ENCODE measurements at regions not wholly inside any gene's neighbourhood (a gene's known extent, or its start where the extent isn't known, plus 50 kb on each side); places are given as distances from the start of the nearest gene placed in this dataset.
A peak's percentile ranks its signal among the peaks of the same experiment; 100 is the strongest.

- TF ChIP-seq, protein P1, sequence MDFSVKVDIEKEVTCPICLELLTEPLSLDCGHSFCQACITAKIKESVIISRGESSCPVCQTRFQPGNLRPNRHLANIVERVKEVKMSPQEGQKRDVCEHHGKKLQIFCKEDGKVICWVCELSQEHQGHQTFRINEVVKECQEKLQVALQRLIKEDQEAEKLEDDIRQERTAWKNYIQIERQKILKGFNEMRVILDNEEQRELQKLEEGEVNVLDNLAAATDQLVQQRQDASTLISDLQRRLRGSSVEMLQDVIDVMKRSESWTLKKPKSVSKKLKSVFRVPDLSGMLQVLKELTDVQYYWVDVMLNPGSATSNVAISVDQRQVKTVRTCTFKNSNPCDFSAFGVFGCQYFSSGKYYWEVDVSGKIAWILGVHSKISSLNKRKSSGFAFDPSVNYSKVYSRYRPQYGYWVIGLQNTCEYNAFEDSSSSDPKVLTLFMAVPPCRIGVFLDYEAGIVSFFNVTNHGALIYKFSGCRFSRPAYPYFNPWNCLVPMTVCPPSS (IDR thresholded peaks at IDR 0.05): no peak
- TF ChIP-seq PHB2 (IDR thresholded peaks at IDR 0.05; ENCODE audit: partially characterized antibody) (no peak), SATB2 (CRISPR knock-in tag; IDR thresholded peaks at IDR 0.05) (no peak), MXD3 (CRISPR knock-in tag; IDR thresholded peaks at IDR 0.05) (no peak), ZNF776 (CRISPR knock-in tag; IDR thresholded peaks at IDR 0.05) (no peak), NFRKB (IDR thresholded peaks at IDR 0.05) (no peak), SRSF4 (IDR thresholded peaks at IDR 0.05; ENCODE audit: low read depth, low read length, poor library complexity, severe bottlenecking) (no peak), RBFOX2 (IDR thresholded peaks at IDR 0.05; ENCODE audit: low read depth, low read length) (no peak), REL (CRISPR knock-in tag; conservative IDR thresholded peaks at IDR 0.05) (no peak), MZF1 (CRISPR knock-in tag; IDR thresholded peaks at IDR 0.05; ENCODE audit: borderline replicate concordance) (no peak), ZNF451 (CRISPR knock-in tag; IDR thresholded peaks at IDR 0.05) (no peak), RARG (CRISPR knock-in tag; IDR thresholded peaks at IDR 0.05; ENCODE audit: low read depth) (no peak), KLF16 (CRISPR knock-in tag; IDR thresholded peaks at IDR 0.05) (no peak), PAF1 (CRISPR knock-in tag; IDR thresholded peaks at IDR 0.05) (no peak), KIAA2018 (CRISPR knock-in tag; IDR thresholded peaks at IDR 0.05; ENCODE audit: borderline replicate concordance) (no peak)
- TF ChIP-seq, protein P2, sequence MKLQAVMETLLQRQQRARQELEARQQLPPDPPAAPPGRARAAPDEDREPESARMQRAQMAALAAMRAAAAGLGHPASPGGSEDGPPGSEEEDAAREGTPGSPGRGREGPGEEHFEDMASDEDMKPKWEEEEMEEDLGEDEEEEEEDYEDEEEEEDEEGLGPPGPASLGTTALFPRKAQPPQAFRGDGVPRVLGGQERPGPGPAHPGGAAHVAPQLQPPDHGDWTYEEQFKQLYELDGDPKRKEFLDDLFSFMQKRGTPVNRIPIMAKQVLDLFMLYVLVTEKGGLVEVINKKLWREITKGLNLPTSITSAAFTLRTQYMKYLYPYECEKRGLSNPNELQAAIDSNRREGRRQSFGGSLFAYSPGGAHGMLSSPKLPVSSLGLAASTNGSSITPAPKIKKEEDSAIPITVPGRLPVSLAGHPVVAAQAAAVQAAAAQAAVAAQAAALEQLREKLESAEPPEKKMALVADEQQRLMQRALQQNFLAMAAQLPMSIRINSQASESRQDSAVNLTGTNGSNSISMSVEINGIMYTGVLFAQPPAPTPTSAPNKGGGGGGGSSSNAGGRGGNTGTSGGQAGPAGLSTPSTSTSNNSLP (IDR thresholded peaks at IDR 0.05; ENCODE audit: low read depth, low read length): peak; percentile 55
- TF ChIP-seq, protein P3, sequence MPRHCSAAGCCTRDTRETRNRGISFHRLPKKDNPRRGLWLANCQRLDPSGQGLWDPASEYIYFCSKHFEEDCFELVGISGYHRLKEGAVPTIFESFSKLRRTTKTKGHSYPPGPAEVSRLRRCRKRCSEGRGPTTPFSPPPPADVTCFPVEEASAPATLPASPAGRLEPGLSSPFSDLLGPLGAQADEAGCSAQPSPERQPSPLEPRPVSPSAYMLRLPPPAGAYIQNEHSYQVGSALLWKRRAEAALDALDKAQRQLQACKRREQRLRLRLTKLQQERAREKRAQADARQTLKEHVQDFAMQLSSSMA (CRISPR knock-in tag; IDR thresholded peaks at IDR 0.05): no peak
These were observed 246.8 kb downstream of the MYLK4 start (continued) for GRCh38 chr6:2503816-2504494.
